Chondrocyte (in vitro differentiated cells): ENCODE measurements at regions not wholly inside any gene's neighbourhood (a gene's known extent, or its start where the extent isn't known, plus 50 kb on each side); places are given as distances from the start of the nearest gene placed in this dataset.

Experiments
- DNase-seq: peaks from one replicate; pipeline ENCODE4 v3.0.0; 2021; ENCODE audit warnings: mixed read lengths, low spot score
- H3K27ac Mint-ChIP-seq: one replicate; pipeline ENCODE4 v1.8.0; 2021; ENCODE audit warnings: mild to moderate bottlenecking, moderate library complexity, mixed read lengths; ENCODE audit not compliant: unreplicated experiment
- H3K27me3 Mint-ChIP-seq: 2 replicates; pipeline ENCODE4 v1.8.0; 2021; ENCODE audit warnings: low read depth, mixed read lengths
- H3K36me3 Mint-ChIP-seq: 2 replicates; pipeline ENCODE4 v1.8.0; 2021; ENCODE audit warnings: low read depth, mixed read lengths
- H3K4me1 Mint-ChIP-seq: 2 replicates; pipeline ENCODE4 v1.8.0; 2021; ENCODE audit warnings: low read depth, mild to moderate bottlenecking, mixed read lengths
- H3K4me3 Mint-ChIP-seq: one replicate; pipeline ENCODE4 v1.8.0; 2021; ENCODE audit warnings: mild to moderate bottlenecking, moderate library complexity, mixed read lengths; ENCODE audit not compliant: unreplicated experiment
- H3K9me3 Mint-ChIP-seq: 2 replicates; pipeline ENCODE4 v1.8.0; 2021; ENCODE audit warnings: low read depth, mixed read lengths
- CTCF ChIP-seq: fragments of 200-600 bp; sonication (generic); IDR thresholded peaks from 2 replicates; pipeline ENCODE4 v1.5.0; 2021; ENCODE audit warnings: antibody characterized with exemption, mild to moderate bottlenecking, moderate library complexity

- no peaks in the 10 kb centered on the region for H3K36me3 Mint-ChIP-seq
- peaks cover 22% of the 10 kb centered on the region for H3K4me1 Mint-ChIP-seq
- H3K4me3 Mint-ChIP-seq, result no peak overlapping the region
- DNase-seq, result no peak
- H3K9me3 Mint-ChIP-seq, result no peaks in the 10 kb centered on the region
- no peak for TF ChIP-seq CTCF
- no peaks in the 10 kb centered on the region for H3K27me3 Mint-ChIP-seq
- H3K27ac Mint-ChIP-seq, result no peak overlapping the region
Observed at GRCh38 chr1:81307786-81308185, 492.9 kb upstream of the ADGRL2 start.

- DNase-seq, result no peak
- Mint-ChIP-seq H3K9me3 (no peaks in the 10 kb centered on the region), H3K4me1 (peaks cover 22% of the 10 kb centered on the region), H3K36me3 (no peaks in the 10 kb centered on the region), H3K27ac (no peak overlapping the region), H3K27me3 (no peaks in the 10 kb centered on the region), H3K4me3 (no peak overlapping the region)
- peak; percentile 86 for TF ChIP-seq CTCF
Observed at GRCh38 chr1:81305997-81306452, 494.7 kb upstream of the ADGRL2 start.

- TF ChIP-seq CTCF, result no peak
- Mint-ChIP-seq H3K4me1 (peaks cover 22% of the 10 kb centered on the region), H3K27ac (no peak overlapping the region), H3K4me3 (no peak overlapping the region), H3K36me3 (no peaks in the 10 kb centered on the region), H3K9me3 (no peaks in the 10 kb centered on the region), H3K27me3 (no peaks in the 10 kb centered on the region)
- no peak for DNase-seq
Observed at GRCh38 chr1:81304187-81304586, 496.5 kb upstream of the ADGRL2 start.

GRCh38 chr1:81299892-81300291 is 500.8 kb upstream of the ADGRL2 start:
- H3K36me3 Mint-ChIP-seq, result no peaks in the 10 kb centered on the region

GRCh38 chr1:81298266-81298665 is 502.5 kb upstream of the ADGRL2 start:
- no peak for TF ChIP-seq CTCF
- Mint-ChIP-seq H3K4me1 (peaks cover 22% of the 10 kb centered on the region), H3K36me3 (no peaks in the 10 kb centered on the region), H3K27me3 (no peaks in the 10 kb centered on the region), H3K9me3 (no peaks in the 10 kb centered on the region), H3K27ac (no peak overlapping the region), H3K4me3 (no peak overlapping the region)
- DNase-seq, result no peak

More at GRCh38 chr1:81299892-81300291, 500.8 kb upstream of the ADGRL2 start:
- no peak for DNase-seq
- no peak overlapping the region for H3K27ac Mint-ChIP-seq
- TF ChIP-seq CTCF, result no peak
- no peaks in the 10 kb centered on the region for H3K27me3 Mint-ChIP-seq
- no peak overlapping the region for H3K4me3 Mint-ChIP-seq
- peaks cover 38% of the 10 kb centered on the region for H3K4me1 Mint-ChIP-seq
- H3K9me3 Mint-ChIP-seq, result no peaks in the 10 kb centered on the region
